ENCODE measurements at regions not wholly inside any gene's neighbourhood (a gene's known extent, or its start where the extent isn't known, plus 50 kb on each side); places are given as distances from the start of the nearest gene placed in this dataset.
"Not testable (repeated sequence)": the region's sequence is repeated elsewhere in the genome, so short reads cannot be mapped to it uniquely, and the experiment has no call there.

- no peak for DNase-seq
Measured at GRCh38 chrX:118261151-118261550, 84.8 kb upstream of the WDR44 start.

- peak; percentile 1 for DNase-seq
Measured at GRCh38 chrX:118271775-118272174, 74.1 kb upstream of the WDR44 start.

GRCh38 chrX:118272242-118272641, 73.7 kb upstream of the WDR44 start:
- DNase-seq: no peak

GRCh38 chrX:118286066-118286762, 59.7 kb upstream of the WDR44 start:
- DNase-seq: no peak

- not testable (repeated sequence) for DNase-seq
Measured at GRCh38 chrX:118295818-118296217, 50.1 kb upstream of the WDR44 start.
